ENCODE measurements at regions not wholly inside any gene's neighbourhood (a gene's known extent, or its start where the extent isn't known, plus 50 kb on each side); places are given as distances from the start of the nearest gene placed in this dataset.

DNA sequence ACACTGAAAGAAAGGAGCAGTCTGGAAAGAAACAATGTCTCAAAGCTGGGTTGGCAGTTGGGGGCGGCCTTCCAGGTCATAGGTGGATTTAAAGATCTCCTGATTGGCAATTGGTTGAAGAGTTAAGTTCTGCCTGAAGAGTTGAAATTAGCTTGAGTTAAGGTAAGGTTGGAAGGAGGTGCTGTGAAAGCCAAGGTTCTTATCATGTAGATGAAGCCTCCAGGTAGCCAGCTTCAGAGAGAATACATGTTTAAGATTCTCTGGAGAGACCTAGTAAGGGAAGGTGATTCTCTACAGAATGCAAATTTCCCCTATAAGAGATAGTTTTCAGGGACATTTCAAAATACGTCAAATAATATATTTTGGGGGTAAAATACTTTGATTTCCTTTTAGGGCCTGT lies 387.1 kb downstream of the TMEM232 start:
- no peak for DNase-seq (ENCODE audit: low read depth in 2 of 2)

DNA sequence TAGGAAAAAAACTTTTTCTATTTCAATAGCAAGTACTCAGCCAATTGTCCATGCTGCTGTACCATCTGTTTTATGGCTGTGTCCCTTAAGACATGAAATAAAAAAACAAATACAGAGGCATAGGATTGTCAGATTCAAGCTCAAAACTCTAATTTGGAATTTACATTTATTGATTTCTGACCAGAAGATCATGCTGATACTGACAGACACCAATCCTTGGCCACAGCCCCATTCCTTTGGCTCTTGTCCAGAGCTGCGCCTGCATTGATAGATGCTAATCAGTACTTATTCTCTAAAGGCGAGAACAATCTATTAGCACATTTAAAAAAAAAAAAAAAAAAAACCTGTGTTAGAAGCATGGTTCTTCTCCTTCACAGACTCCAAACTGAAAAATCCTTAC lies 384.6 kb downstream of the TMEM232 start:
- TF ChIP-seq CTCF (IDR thresholded peaks at IDR 0.05; ENCODE audit: low read depth, low read length) = no peak
- DNase-seq (ENCODE audit: low read depth in 2 of 2) = no peak
- no peak overlapping the region for H3K4me3 ChIP-seq (replicated peaks in 1 of 2; ENCODE audit: low read depth in 2 of 2, low read length in 2 of 2)

More for the DNA sequence above, 387.1 kb downstream of the TMEM232 start:
- no peak overlapping the region for H3K4me3 ChIP-seq (replicated peaks in 1 of 2; ENCODE audit: low read depth in 2 of 2, low read length in 2 of 2)
- no peak for TF ChIP-seq CTCF (IDR thresholded peaks at IDR 0.05; ENCODE audit: low read depth, low read length)

DNA sequence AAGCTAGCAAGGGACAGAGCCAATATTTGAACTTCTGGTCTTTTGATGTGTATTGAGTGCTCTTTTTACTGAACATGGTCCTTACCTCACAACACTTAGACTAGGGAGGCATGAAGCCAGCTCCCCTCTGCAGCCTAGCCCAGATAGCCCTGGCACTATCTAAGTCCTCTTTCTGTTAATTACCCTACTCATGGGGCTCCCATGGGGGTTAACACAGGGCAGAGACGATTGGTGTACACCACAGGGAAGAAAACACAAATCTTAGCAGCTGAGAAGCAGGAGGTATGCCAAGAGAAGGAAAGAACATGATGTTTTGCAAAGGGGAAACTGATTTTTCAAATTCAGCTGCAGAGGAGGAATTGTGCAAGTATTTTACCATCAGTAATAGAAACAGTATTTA lies 383.8 kb downstream of the TMEM232 start:
- no peak for DNase-seq (ENCODE audit: low read depth in 2 of 2)
- H3K4me3 ChIP-seq (replicated peaks in 1 of 2; ENCODE audit: low read depth in 2 of 2, low read length in 2 of 2) = no peak overlapping the region
- TF ChIP-seq CTCF (IDR thresholded peaks at IDR 0.05; ENCODE audit: low read depth, low read length) = no peak

GRCh38 chr5:110343616-110344015 lies 382.9 kb downstream of the TMEM232 start:
- DNase-seq (ENCODE audit: low read depth in 2 of 2) = peak; percentile 30 to 32
- no peak overlapping the region for H3K4me3 ChIP-seq (replicated peaks in 1 of 2; ENCODE audit: low read depth in 2 of 2, low read length in 2 of 2)
- peak; percentile 18 for TF ChIP-seq CTCF (IDR thresholded peaks at IDR 0.05; ENCODE audit: low read depth, low read length)

- DNase-seq (ENCODE audit: low read depth in 2 of 2) = no peak
- no peak overlapping the region for H3K4me3 ChIP-seq (replicated peaks in 1 of 2; ENCODE audit: low read depth in 2 of 2, low read length in 2 of 2)
- TF ChIP-seq CTCF (IDR thresholded peaks at IDR 0.05; ENCODE audit: low read depth, low read length) = no peak
Observed at GRCh38 chr5:110345623-110346022, 380.8 kb downstream of the TMEM232 start.

DNA sequence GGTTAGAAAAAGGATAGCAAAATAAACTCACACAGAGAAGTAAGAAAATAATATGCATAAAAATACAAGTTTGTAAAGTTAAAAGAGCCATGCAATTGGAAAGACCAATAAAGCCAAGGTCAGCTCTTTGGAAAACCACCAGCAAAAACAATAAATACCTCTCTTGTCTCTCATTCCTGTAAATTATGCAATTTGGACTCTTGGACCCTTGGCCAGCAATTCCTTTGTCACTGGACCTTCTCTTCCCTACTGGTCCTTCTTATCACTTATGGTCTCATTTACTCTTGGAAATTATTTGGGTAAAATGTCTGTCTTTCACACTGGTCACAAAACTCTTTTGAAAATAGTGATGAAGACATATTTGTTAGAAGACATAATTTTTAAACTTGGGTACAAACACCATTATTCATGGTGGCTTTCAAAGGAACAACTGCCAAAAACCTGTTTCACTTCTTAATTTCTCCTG lies 379.5 kb downstream of the TMEM232 start:
- no peak for DNase-seq (ENCODE audit: low read depth in 2 of 2)
- H3K4me3 ChIP-seq (replicated peaks in 1 of 2; ENCODE audit: low read depth in 2 of 2, low read length in 2 of 2) = no peak overlapping the region
- no peak for TF ChIP-seq CTCF (IDR thresholded peaks at IDR 0.05; ENCODE audit: low read depth, low read length)

DNA sequence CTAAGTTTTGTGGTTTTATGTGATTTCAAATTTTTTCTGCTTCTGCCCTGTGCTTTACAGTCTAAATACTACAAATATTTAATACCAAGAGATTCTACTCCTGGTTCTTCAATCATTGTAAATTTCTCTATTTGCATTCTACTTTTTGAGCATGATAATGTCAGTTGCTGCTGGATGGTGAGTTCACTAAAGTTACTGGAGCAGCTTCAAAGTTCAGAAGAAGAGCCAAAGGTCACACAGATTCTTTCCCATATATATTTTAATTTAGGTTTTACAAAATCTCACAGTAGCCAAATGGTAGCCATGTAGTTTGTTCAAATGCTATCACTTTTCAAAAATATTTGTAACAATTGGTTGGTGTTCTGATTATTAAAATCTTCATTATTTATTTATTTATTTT lies 378.7 kb downstream of the TMEM232 start:
- no peak for DNase-seq (ENCODE audit: low read depth in 2 of 2)
- H3K4me3 ChIP-seq (replicated peaks in 1 of 2; ENCODE audit: low read depth in 2 of 2, low read length in 2 of 2) = no peak overlapping the region
- no peak for TF ChIP-seq CTCF (IDR thresholded peaks at IDR 0.05; ENCODE audit: low read depth, low read length)
